SJSA1 (cell line): ENCODE measurements at regions not wholly inside any gene's neighbourhood (a gene's known extent, or its start where the extent isn't known, plus 50 kb on each side); places are given as distances from the start of the nearest gene placed in this dataset.

Experiments used
- DNase-seq, 2 experiments: peaks; one replicate each; pipeline ENCODE4 v3.0.0-alpha.2; 2015 to 2020; ENCODE audit warnings: low spot score in 2 of 2, low read depth in 1 of 2
- H3K27ac ChIP-seq: fragments of 250-450 bp; sonication (Bioruptor Pico); 2 replicates; pipeline ENCODE4 v1.5.1; 2020; ENCODE audit warnings: mild to moderate bottlenecking, moderate library complexity
- H3K27me3 ChIP-seq: fragments of 250-450 bp; sonication (Bioruptor Pico); replicated peaks from 2 replicates; pipeline ENCODE4 v1.5.1; 2020; ENCODE audit warnings: mild to moderate bottlenecking, moderate library complexity
- H3K36me3 ChIP-seq: fragments of 250-450 bp; sonication (Bioruptor Pico); 2 replicates; pipeline ENCODE4 v1.5.1; 2020; ENCODE audit warnings: mild to moderate bottlenecking
- H3K4me1 ChIP-seq: fragments of 250-450 bp; sonication (Bioruptor Pico); replicated peaks from 2 replicates; pipeline ENCODE4 v1.6.1; 2021; ENCODE audit warnings: mild to moderate bottlenecking
- H3K4me3 ChIP-seq: fragments of 250-450 bp; sonication (Bioruptor Pico); 2 replicates; pipeline ENCODE4 v1.5.1; 2020; ENCODE audit warnings: mild to moderate bottlenecking
- H3K9me3 ChIP-seq: fragments of 250-450 bp; sonication (Bioruptor Pico); replicated peaks from 2 replicates; pipeline ENCODE4 v1.5.1; 2020; ENCODE audit warnings: mild to moderate bottlenecking

DNA sequence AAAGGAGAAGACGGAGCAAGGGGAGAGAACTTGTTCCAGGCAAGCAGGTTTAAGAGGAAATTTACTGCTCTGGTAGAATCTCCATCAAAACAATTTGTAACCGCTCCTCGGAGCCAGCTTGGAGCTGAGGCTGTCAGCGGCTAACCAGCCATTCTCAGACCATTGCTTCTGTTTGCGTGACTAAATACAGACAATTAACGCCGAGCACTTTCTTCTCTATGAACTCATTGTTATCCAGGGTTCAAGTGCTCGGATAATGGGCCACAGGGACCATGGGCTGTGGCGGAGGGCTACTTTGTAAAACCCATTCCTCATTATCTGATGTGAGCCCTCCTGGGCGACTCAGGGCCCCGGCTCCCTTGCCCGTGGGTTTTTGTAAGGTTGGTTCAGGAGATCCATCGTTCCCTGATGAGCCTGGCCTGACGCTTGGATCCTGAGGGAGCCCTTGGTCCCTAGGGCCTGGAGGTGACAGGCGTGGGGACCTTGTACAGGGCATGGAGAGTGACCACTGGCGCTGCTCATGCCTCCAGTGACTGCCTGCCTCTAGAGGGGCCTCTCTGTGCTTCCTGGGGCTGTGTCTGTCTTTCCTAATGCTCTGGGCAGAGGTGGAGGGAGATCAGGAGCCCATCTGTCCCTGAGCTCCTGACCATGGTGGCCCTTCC is 61.5 kb upstream of the ZNF536 start:
- Histone ChIP-seq H3K4me1 (no peaks in the 10 kb centered on the region), H3K27me3 (0 out of 2 replicates have a peak, but pooled peaks cover 3% of the 10 kb centered on the region), H3K9me3 (no peaks in the 10 kb centered on the region), H3K36me3 (no peaks in the 10 kb centered on the region), H3K4me3 (no peak overlapping the region), H3K27ac (no peak overlapping the region)
- DNase-seq = no peak

DNA sequence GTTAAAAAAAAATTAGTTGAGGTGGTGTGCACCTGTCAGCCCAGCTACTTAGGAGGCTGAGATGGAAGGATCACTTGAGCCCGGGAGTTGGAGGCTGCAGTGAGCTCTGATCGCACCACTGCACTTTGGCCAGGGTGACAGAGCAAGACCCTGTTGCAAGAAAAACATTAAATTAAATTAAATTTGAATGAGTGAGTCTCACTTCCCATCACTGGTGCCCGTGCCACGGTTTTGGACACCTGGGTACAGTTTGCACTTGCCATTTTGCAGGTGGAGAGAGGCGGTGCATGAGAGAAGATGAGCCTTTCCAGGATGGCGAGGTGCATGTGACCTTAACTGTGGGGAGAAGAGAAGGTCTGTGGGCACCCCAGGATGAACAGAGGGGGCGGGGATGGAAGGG is 60.3 kb upstream of the ZNF536 start:
- Histone ChIP-seq H3K27me3 (0 out of 2 replicates have a peak, but pooled peaks cover 3% of the 10 kb centered on the region), H3K4me3 (no peak overlapping the region), H3K9me3 (no peaks in the 10 kb centered on the region), H3K36me3 (no peaks in the 10 kb centered on the region), H3K27ac (no peak overlapping the region), H3K4me1 (no peaks in the 10 kb centered on the region)
- DNase-seq = no peak

DNA sequence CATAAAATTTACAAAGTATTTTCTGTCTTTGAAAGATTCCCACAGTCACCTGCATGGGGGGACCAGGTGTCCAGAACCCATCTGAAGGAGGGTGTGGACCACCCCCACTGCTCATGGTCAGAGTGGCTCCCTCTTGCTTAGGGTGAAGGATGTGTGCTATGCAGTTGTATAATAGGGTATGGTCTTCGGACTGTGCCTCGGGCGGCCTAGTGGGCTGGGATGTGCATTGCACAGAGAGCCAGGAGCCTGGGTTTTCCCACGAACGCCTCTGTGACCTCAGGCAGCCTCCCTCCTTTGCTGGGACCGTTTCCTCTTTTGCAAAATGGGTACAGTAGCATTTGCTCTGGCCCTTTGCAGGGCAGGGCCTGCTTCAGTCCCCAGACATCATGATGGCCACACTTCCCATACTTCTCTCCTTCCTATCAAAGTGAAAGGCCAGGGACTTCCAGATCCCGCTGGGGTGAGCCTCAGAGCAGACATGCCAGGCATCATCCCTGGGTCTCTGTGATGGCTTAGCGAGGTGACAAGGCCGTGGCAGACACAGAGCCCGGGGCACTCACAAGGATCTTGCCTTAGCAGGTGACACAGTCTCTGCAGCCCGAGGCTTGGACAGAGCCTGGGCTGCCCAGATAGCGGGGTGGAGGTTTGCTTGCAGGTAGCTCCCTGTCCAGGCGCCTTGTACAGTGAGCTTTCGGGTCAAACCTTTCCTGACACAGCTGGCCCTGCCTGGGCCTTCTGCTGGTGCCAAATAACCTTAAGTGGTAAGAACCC is 59.4 kb upstream of the ZNF536 start:
- DNase-seq = no peak
- Histone ChIP-seq H3K9me3 (no peaks in the 10 kb centered on the region), H3K27me3 (0 out of 2 replicates have a peak, but pooled peaks cover 3% of the 10 kb centered on the region), H3K4me3 (no peak overlapping the region), H3K27ac (no peak overlapping the region), H3K36me3 (no peaks in the 10 kb centered on the region), H3K4me1 (no peaks in the 10 kb centered on the region)

GRCh38 chr19:30313353-30313750 is 58.8 kb upstream of the ZNF536 start:
- no peaks in the 10 kb centered on the region for H3K9me3 ChIP-seq
- H3K27ac ChIP-seq = no peak overlapping the region
- H3K27me3 ChIP-seq = 0 out of 2 replicates have a peak, but pooled peaks cover 3% of the 10 kb centered on the region

GRCh38 chr19:30314056-30314804 is 58.0 kb upstream of the ZNF536 start:
- H3K9me3 ChIP-seq = no peaks in the 10 kb centered on the region
- H3K27me3 ChIP-seq = 0 out of 2 replicates have a peak, but pooled peaks cover 3% of the 10 kb centered on the region

More at GRCh38 chr19:30313353-30313750, 58.8 kb upstream of the ZNF536 start:
- Histone ChIP-seq H3K4me1 (no peaks in the 10 kb centered on the region), H3K36me3 (no peaks in the 10 kb centered on the region), H3K4me3 (no peak overlapping the region)
- DNase-seq = no peak

GRCh38 chr19:30314805-30315155 is 57.4 kb upstream of the ZNF536 start:
- H3K36me3 ChIP-seq = no peaks in the 10 kb centered on the region
- DNase-seq = no peak
- H3K9me3 ChIP-seq = no peaks in the 10 kb centered on the region
- no peak overlapping the region for H3K4me3 ChIP-seq
- no peaks in the 10 kb centered on the region for H3K4me1 ChIP-seq
- 0 out of 2 replicates have a peak, but pooled peaks cover 3% of the 10 kb centered on the region for H3K27me3 ChIP-seq
- no peak overlapping the region for H3K27ac ChIP-seq

More at GRCh38 chr19:30314056-30314804, 58.0 kb upstream of the ZNF536 start:
- Histone ChIP-seq H3K4me1 (no peaks in the 10 kb centered on the region), H3K36me3 (no peaks in the 10 kb centered on the region), H3K4me3 (no peak overlapping the region), H3K27ac (no peak overlapping the region)
- no peak for DNase-seq

GRCh38 chr19:30315159-30315558 is 57.0 kb upstream of the ZNF536 start:
- Histone ChIP-seq H3K27me3 (0 out of 2 replicates have a peak, but pooled peaks cover 3% of the 10 kb centered on the region), H3K36me3 (no peaks in the 10 kb centered on the region), H3K4me1 (no peaks in the 10 kb centered on the region), H3K27ac (no peak overlapping the region), H3K4me3 (no peak overlapping the region), H3K9me3 (no peaks in the 10 kb centered on the region)
- no peak for DNase-seq

- Histone ChIP-seq H3K27ac (no peak overlapping the region), H3K4me1 (no peaks in the 10 kb centered on the region), H3K4me3 (no peak overlapping the region), H3K9me3 (no peaks in the 10 kb centered on the region), H3K27me3 (no peaks in the 10 kb centered on the region), H3K36me3 (no peaks in the 10 kb centered on the region)
- no peak for DNase-seq
Observed at GRCh38 chr19:30316000-30316491, 56.1 kb upstream of the ZNF536 start.

DNA sequence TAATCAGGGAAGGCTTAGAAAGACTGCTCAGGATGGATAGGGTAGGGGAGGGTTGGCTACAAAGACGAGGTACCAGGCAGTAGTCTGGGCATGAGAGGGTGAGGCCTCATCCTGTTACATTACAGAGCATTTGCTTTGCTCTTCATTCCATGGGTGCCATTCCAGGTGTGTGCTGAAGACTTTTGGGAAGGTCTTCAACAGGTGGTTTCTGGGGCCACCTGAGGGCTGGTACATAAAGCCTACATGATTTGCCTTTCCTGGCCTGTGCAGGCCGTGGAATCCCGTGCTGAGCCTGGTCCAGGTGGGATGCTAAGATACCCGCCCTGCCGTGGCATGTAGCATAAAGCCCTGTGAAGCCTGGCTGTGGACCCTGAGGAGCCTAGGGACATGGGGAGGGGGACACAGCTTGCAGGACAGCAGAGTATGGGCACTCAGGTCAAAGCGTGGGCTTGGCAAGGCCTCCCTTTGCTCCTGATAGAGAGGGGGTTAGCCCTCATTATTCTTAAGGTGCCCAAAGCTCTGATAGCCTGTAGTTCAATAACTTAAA is 55.6 kb upstream of the ZNF536 start:
- H3K4me1 ChIP-seq = no peaks in the 10 kb centered on the region
- H3K9me3 ChIP-seq = no peaks in the 10 kb centered on the region

DNA sequence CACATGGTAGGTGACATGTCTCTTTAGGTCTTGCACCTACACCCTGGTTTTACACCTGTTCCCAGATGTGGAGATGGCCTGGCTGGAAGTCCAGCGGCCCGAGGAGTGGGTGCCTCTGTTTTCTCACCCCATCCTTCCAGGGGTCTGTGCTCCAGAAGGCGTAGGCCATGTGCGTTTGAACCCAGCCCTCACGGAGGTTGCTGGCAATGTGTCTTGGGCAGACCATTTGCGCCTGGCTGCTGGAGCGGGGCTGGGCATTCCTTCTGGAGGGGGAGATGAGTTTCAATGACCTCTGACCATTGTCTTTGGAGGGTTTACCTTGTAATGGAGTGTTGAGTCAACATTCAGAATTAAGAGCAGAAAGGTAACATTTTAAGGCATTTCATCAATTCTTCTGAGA is 54.8 kb upstream of the ZNF536 start:
- Histone ChIP-seq H3K27me3 (no peaks in the 10 kb centered on the region), H3K9me3 (no peaks in the 10 kb centered on the region), H3K4me3 (no peak overlapping the region), H3K4me1 (no peaks in the 10 kb centered on the region), H3K36me3 (no peaks in the 10 kb centered on the region), H3K27ac (no peak overlapping the region)
- DNase-seq = no peak

More for the DNA sequence above, 55.6 kb upstream of the ZNF536 start:
- Histone ChIP-seq H3K36me3 (no peaks in the 10 kb centered on the region), H3K27me3 (no peaks in the 10 kb centered on the region), H3K4me3 (no peak overlapping the region), H3K27ac (no peak overlapping the region)
- no peak for DNase-seq

DNA sequence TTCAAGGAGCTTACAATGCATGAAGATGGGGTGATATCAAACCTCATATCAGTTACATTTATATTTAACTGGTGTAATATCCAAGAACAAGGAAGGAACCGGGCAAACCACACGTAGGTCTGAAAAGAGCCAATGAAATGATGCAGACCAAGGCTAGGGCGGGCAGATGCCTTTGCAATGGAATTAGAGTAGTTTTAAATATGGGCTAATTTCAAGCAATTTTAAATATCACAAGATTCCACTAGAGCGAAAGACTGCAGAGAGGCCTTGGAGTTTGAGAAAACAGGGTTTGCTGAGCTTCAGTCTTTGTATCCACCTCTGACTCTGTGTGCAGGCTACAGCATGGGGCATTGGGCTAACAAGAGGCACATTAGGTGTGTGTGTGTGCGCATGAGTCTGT is 53.9 kb upstream of the ZNF536 start:
- no peak for DNase-seq
- Histone ChIP-seq H3K4me3 (no peak overlapping the region), H3K27ac (no peak overlapping the region), H3K4me1 (no peaks in the 10 kb centered on the region), H3K27me3 (no peaks in the 10 kb centered on the region), H3K36me3 (no peaks in the 10 kb centered on the region), H3K9me3 (no peaks in the 10 kb centered on the region)

- no peaks in the 10 kb centered on the region for H3K4me1 ChIP-seq
- no peaks in the 10 kb centered on the region for H3K36me3 ChIP-seq
- no peak overlapping the region for H3K4me3 ChIP-seq
- H3K27me3 ChIP-seq = no peaks in the 10 kb centered on the region
- H3K9me3 ChIP-seq = no peaks in the 10 kb centered on the region
- no peak for DNase-seq
- H3K27ac ChIP-seq = no peak overlapping the region
Observed at GRCh38 chr19:30318936-30319335, 53.2 kb upstream of the ZNF536 start.

DNA sequence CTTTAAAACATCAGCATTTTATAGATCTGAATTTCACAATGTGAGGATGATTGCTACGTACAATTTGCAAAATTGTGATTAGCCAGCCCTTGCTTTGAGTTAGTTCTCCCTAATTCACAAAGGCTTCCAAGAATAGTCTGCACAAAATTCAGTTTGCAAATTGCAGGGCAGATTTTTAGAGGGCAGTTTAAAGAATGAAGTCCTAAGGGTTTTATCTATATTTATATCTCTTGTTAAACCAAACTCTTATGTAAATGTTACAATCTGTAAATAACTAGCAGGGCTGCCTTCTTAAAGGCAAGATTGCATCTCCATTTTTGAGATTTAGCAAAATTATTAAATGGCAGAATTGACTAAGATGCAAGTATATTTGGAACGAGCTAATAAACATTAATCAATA is 52.8 kb upstream of the ZNF536 start:
- H3K9me3 ChIP-seq = no peaks in the 10 kb centered on the region
- no peak overlapping the region for H3K27ac ChIP-seq
- no peaks in the 10 kb centered on the region for H3K27me3 ChIP-seq
- no peak overlapping the region for H3K4me3 ChIP-seq
- H3K4me1 ChIP-seq = no peaks in the 10 kb centered on the region
- no peak for DNase-seq
- no peaks in the 10 kb centered on the region for H3K36me3 ChIP-seq
